ENCODE measurements at regions not wholly inside any gene's neighbourhood (a gene's known extent, or its start where the extent isn't known, plus 50 kb on each side); places are given as distances from the start of the nearest gene placed in this dataset.

DNA sequence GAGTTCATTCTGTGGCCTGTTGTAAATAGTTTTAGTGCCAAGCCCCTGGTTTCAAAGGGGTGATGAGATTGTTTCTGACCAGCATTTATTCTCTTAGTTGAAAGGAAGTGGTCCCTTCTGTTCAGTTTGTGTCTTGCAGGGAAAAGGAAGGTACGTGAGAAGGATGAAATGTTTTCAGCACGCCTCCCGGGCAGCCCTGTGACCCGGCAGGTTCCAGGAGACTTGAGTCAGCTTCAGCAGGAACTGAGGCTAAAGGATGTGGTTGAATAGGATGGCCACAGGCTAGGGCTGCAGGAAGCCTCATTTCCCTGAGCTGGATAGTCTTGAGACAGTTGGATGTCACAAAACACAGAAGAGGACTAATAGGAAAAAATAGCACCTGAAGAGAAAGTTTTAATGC lies 132.4 kb upstream of the SYNDIG1 start:
- TF ChIP-seq POLR2A (IDR thresholded peaks at IDR 0.05), result no peak
- TF ChIP-seq, protein P1, sequence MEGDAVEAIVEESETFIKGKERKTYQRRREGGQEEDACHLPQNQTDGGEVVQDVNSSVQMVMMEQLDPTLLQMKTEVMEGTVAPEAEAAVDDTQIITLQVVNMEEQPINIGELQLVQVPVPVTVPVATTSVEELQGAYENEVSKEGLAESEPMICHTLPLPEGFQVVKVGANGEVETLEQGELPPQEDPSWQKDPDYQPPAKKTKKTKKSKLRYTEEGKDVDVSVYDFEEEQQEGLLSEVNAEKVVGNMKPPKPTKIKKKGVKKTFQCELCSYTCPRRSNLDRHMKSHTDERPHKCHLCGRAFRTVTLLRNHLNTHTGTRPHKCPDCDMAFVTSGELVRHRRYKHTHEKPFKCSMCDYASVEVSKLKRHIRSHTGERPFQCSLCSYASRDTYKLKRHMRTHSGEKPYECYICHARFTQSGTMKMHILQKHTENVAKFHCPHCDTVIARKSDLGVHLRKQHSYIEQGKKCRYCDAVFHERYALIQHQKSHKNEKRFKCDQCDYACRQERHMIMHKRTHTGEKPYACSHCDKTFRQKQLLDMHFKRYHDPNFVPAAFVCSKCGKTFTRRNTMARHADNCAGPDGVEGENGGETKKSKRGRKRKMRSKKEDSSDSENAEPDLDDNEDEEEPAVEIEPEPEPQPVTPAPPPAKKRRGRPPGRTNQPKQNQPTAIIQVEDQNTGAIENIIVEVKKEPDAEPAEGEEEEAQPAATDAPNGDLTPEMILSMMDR (IDR thresholded peaks at IDR 0.05), result no peak

Measured in heart left ventricle (tissue), 13 donors.